SK-N-SH (cell line): ENCODE measurements at regions not wholly inside any gene's neighbourhood (a gene's known extent, or its start where the extent isn't known, plus 50 kb on each side); places are given as distances from the start of the nearest gene placed in this dataset.

Experiments
- CTCF ChIA-PET: fragments of 300-600, 350-600 bp; formaldehyde crosslinking; extraction: SDS; loops from one replicate; lab custom pipeline; 2021; lab: Yijun Ruan, JAX
- POLR2A ChIA-PET: fragments of 350-600 bp; sonication (Branson Sonifier 250); formaldehyde crosslinking; extraction: SDS; loops from one replicate; lab custom pipeline; 2020; ENCODE audit warnings: antibody characterized with exemption, inconsistent platforms; lab: Yijun Ruan, JAX
- DNase-seq: peaks from one replicate; pipeline ENCODE4 v3.0.0; 2012
- H2AFZ ChIP-seq: fragments of 200-600 bp; sonication (generic); 2 replicates; pipeline ENCODE4 v1.8.1; 2016; ENCODE audit warnings: antibody characterized with exemption, mild to moderate bottlenecking, low read depth
- H3F3A ChIP-seq: fragments of 200-600 bp; sonication (generic); replicated peaks from 2 replicates; pipeline ENCODE3; 2016; ENCODE audit warnings: antibody characterized with exemption, mild to moderate bottlenecking; ENCODE audit not compliant: insufficient read depth
- H3K27ac ChIP-seq, 2 experiments: fragments of 200-500 bp in 1 of 2; fragments of 200-600 bp in 1 of 2; sonication (Bioruptor generic) in 1 of 2; sonication (generic), shearing (Covaris generic) in 1 of 2; 2 replicates each; pipeline versions ENCODE4 v1.5.1 to v1.6.1; 2014 to 2016; ENCODE audit warnings: low read depth in 2 of 2, inconsistent platforms in 1 of 2, low read length in 1 of 2, mild to moderate bottlenecking in 1 of 2, mixed read lengths in 1 of 2
- H3K27me3 ChIP-seq: fragments of 200-600 bp; sonication (generic), shearing (Covaris generic); 2 replicates; pipeline ENCODE4 v1.6.1; 2016; ENCODE audit warnings: mixed run types; ENCODE audit not compliant: insufficient read depth
- H3K36me3 ChIP-seq, 2 experiments: fragments of 200-500 bp in 1 of 2; fragments of 200-600 bp in 1 of 2; sonication (Bioruptor generic) in 1 of 2; sonication (generic) in 1 of 2; replicated peaks in 1 of 2; 2 replicates each; pipeline versions ENCODE3 to v1.5.1; 2014 to 2016; ENCODE audit warnings: low read length in 1 of 2, mild to moderate bottlenecking in 1 of 2; ENCODE audit not compliant: insufficient read depth in 2 of 2, control insufficient read depth in 1 of 2
- H3K4me1 ChIP-seq, 2 experiments: fragments of 200-500 bp in 1 of 2; fragments of 200-600 bp in 1 of 2; sonication (Bioruptor generic) in 1 of 2; sonication (generic), shearing (Covaris generic) in 1 of 2; 2 replicates each; pipeline versions ENCODE4 v1.5.1 to v1.6.1; 2014 to 2016; ENCODE audit warnings: low read depth in 1 of 2, low read length in 1 of 2, mixed run types in 1 of 2; ENCODE audit not compliant: insufficient read depth in 2 of 2, control insufficient read depth in 1 of 2
- H3K4me2 ChIP-seq: fragments of 200-600 bp; sonication (generic), shearing (Covaris generic); 2 replicates; pipeline ENCODE4 v1.6.1; 2017; ENCODE audit warnings: mixed run types
- H3K4me3 ChIP-seq, 2 experiments: fragments of 200-500 bp in 1 of 2; fragments of 200-600 bp in 1 of 2; sonication (Bioruptor generic) in 1 of 2; sonication (generic), shearing (Covaris generic) in 1 of 2; 2 replicates each; pipeline versions ENCODE4 v1.5.1 to v1.8.1; 2014 to 2016; ENCODE audit warnings: low read depth in 2 of 2, inconsistent platforms in 1 of 2, low read length in 1 of 2, mild to moderate bottlenecking in 1 of 2, mixed read lengths in 1 of 2, moderate library complexity in 1 of 2
- H3K79me2 ChIP-seq: fragments of 200-600 bp; sonication (generic); 2 replicates; pipeline ENCODE4 v1.8.1; 2017; ENCODE audit warnings: mild to moderate bottlenecking; ENCODE audit not compliant: insufficient read depth
- H3K9ac ChIP-seq: fragments of 200-600 bp; sonication (generic); 2 replicates; pipeline ENCODE4 v1.6.1; 2017; ENCODE audit warnings: mixed run types
- H3K9me2 ChIP-seq: fragments of 200-600 bp; sonication (generic); 2 replicates; pipeline ENCODE4 v1.6.1; 2017; ENCODE audit warnings: mixed run types
- H3K9me3 ChIP-seq: fragments of 200-600 bp; sonication (generic); 2 replicates; pipeline ENCODE4 v1.6.1; 2017; ENCODE audit warnings: mixed run types, mild to moderate bottlenecking, moderate library complexity
- H4K20me1 ChIP-seq: fragments of 200-600 bp; sonication (generic); 2 replicates; pipeline ENCODE4 v1.6.1; 2017; ENCODE audit warnings: mild to moderate bottlenecking, mixed run types; ENCODE audit not compliant: insufficient read depth
- CHD2 ChIP-seq: fragments of 150-350 bp; IDR thresholded peaks from 2 replicates; pipeline ENCODE4 v1.6.1; 2018; ENCODE audit warnings: low read length; ENCODE audit not compliant: partially characterized antibody
- FOXJ3 ChIP-seq: sonication (generic); formaldehyde crosslinking; IDR thresholded peaks from 2 replicates; pipeline ENCODE4 v1.5.1; 2020; ENCODE audit warnings: mild to moderate bottlenecking, missing genetic modification reagents
- GABPA ChIP-seq: IDR thresholded peaks from 2 replicates; pipeline ENCODE4 v1.4.0; 2012; ENCODE audit warnings: low read depth, mild to moderate bottlenecking
- MEF2A ChIP-seq: IDR thresholded peaks from 2 replicates; pipeline ENCODE4 v1.4.0; 2012; ENCODE audit warnings: low read depth, borderline replicate concordance
- MXI1 ChIP-seq: IDR thresholded peaks from 2 replicates; pipeline ENCODE4 v1.6.1; 2012; ENCODE audit warnings: mild to moderate bottlenecking, low read depth, low read length, improper control_type of control experiment
- POLR2AphosphoS5 ChIP-seq: IDR thresholded peaks from 2 replicates; pipeline ENCODE4 v1.6.1; 2012; ENCODE audit warnings: low read depth, low read length
- RAD21 ChIP-seq: IDR thresholded peaks from 2 replicates; pipeline ENCODE4 v1.6.1; 2012; ENCODE audit warnings: mild to moderate bottlenecking, low read length
- RCOR1 ChIP-seq: fragments of 150-350 bp; IDR thresholded peaks from 2 replicates; pipeline ENCODE4 v1.6.1; 2017; ENCODE audit warnings: antibody characterized with exemption, low read length
- RFX5 ChIP-seq: IDR thresholded peaks from 2 replicates; pipeline ENCODE4 v1.6.1; 2012; ENCODE audit warnings: mild to moderate bottlenecking, improper control_type of control experiment, low read length
- SMC3 ChIP-seq: IDR thresholded peaks from 2 replicates; pipeline ENCODE4 v1.6.1; 2012; ENCODE audit warnings: low read depth, low read length, improper control_type of control experiment
- TAF1 ChIP-seq: IDR thresholded peaks from 2 replicates; pipeline ENCODE4 v1.6.1; 2012; ENCODE audit warnings: low read depth, mild to moderate bottlenecking, low read length, moderate library complexity, borderline replicate concordance
- WGBS: methylation state at CpG from one replicate; pipeline ENCODE4 v1.1.6; 2017; ENCODE audit warnings: low lambda C conversion rate; 5-methylcytosine and 5-hydroxymethylcytosine counted together
- TF ChIP-seq, protein P1 (sequence below): IDR thresholded peaks from 2 replicates; pipeline ENCODE4 v1.4.0; 2012; ENCODE audit warnings: low read depth, borderline replicate concordance
- TF ChIP-seq, protein P2 (sequence below): IDR thresholded peaks from 2 replicates; pipeline ENCODE4; 2012
- TF ChIP-seq, protein P3 (sequence below): IDR thresholded peaks from 2 replicates; pipeline ENCODE4 v1.4.0; 2012; ENCODE audit warnings: low read depth, borderline replicate concordance
- TF ChIP-seq, protein P4 (sequence below): fragments of 200-600 bp; sonication (generic); IDR thresholded peaks from 2 replicates; pipeline ENCODE4 v1.6.1; 2017; ENCODE audit warnings: antibody characterized with exemption, mild to moderate bottlenecking, moderate library complexity

DNA sequence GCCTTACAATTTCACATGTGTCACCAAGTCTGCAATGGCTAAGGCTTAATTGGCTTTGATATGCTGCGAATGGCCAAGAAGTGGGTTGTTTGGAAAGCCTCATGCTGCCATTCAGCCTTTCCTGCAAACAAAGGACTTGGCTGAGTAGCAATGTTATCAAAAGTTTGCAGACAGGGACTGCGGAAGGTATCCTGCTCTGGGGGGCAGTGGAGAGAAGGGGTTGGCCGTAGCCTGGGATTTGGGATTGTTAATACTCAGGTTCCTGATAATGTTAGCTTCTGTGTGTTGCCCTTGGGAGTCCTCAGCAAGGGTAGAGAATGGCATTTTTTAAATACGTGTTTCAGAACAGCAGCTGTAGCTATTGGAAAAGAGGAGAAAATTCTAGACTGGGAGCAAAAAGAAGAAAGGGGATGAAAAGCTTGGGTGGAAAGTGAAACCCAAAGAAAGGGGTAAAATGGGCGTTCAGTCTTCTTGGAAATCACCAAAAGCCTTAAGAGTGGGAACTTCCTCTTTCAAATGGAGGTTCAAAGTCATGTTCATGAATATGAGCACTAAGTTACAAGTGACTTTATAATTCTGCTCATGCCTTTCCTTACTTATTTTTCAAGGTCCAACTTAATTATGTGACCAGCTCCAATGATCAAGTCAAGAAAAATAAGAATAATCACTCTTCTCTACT is 325.1 kb downstream of the RNF144A start:
- Histone ChIP-seq H3K4me1 (no peaks in the 10 kb centered on the region), H3F3A (no peaks in the 10 kb centered on the region), H3K9me2 (no peaks in the 10 kb centered on the region), H4K20me1 (no peaks in the 10 kb centered on the region), H3K27me3 (no peaks in the 10 kb centered on the region), H3K4me2 (no peak overlapping the region), H3K27ac (no peak overlapping the region), H2AFZ (no peak overlapping the region), H3K36me3 (no peaks in the 10 kb centered on the region), H3K79me2 (no peaks in the 10 kb centered on the region), H3K4me3 (no peak overlapping the region), H3K9me3 (no peaks in the 10 kb centered on the region), H3K9ac (no peak overlapping the region)
- CTCF ChIA-PET, result interaction anchor here (0.8 kb wide), 1 partner anchor 21 kb away, joined by 5 read pairs; no protein-coding TSS in a partner anchor
- POLR2A ChIA-PET, result no interaction called here
- no peak for DNase-seq
- WGBS, result 64% methylated on average over 5 of the region's 5 CpGs
- no peak for TF ChIP-seq CHD2
- no peak for TF ChIP-seq RFX5
- TF ChIP-seq, all 33 proteins: peak for 0

DNA sequence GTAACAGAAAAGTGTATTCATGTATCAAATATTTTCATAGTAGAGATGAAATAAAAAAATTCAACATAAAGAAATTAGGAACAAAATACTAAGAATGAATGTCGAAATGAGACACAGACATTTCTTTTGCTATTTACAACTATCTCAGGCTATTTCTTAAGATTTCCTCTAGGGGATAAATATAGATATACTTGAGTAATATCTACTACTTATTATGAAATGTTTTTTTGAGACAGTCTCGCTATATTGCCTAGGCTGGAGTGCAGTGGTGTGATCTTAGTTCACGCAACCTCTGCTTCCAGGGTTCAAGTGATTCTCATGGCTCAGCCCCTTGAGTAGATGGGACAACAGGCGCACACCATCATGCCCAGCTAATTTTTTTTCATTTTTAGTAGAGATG is 326.1 kb downstream of the RNF144A start:
- POLR2A ChIA-PET, result no interaction called here
- no peak overlapping the region for H2AFZ ChIP-seq
- H3K36me3 ChIP-seq, result no peaks in the 10 kb centered on the region
- no peak overlapping the region for H3K4me3 ChIP-seq
- H3K9me3 ChIP-seq, result no peaks in the 10 kb centered on the region
- TF ChIP-seq MEF2A (no peak), TAF1 (no peak), GABPA (no peak), MXI1 (no peak), POLR2AphosphoS5 (no peak), RAD21 (no peak), RCOR1 (no peak), SMC3 (no peak), FOXJ3 (CRISPR knock-in tag) (no peak)
- TF ChIP-seq, protein P1, sequence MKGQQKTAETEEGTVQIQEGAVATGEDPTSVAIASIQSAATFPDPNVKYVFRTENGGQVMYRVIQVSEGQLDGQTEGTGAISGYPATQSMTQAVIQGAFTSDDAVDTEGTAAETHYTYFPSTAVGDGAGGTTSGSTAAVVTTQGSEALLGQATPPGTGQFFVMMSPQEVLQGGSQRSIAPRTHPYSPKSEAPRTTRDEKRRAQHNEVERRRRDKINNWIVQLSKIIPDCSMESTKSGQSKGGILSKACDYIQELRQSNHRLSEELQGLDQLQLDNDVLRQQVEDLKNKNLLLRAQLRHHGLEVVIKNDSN, result no peak
- TF ChIP-seq, protein P2, sequence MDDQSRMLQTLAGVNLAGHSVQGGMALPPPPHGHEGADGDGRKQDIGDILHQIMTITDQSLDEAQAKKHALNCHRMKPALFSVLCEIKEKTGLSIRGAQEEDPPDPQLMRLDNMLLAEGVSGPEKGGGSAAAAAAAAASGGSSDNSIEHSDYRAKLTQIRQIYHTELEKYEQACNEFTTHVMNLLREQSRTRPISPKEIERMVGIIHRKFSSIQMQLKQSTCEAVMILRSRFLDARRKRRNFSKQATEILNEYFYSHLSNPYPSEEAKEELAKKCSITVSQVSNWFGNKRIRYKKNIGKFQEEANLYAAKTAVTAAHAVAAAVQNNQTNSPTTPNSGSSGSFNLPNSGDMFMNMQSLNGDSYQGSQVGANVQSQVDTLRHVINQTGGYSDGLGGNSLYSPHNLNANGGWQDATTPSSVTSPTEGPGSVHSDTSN, result no peak
- TF ChIP-seq, protein P3, sequence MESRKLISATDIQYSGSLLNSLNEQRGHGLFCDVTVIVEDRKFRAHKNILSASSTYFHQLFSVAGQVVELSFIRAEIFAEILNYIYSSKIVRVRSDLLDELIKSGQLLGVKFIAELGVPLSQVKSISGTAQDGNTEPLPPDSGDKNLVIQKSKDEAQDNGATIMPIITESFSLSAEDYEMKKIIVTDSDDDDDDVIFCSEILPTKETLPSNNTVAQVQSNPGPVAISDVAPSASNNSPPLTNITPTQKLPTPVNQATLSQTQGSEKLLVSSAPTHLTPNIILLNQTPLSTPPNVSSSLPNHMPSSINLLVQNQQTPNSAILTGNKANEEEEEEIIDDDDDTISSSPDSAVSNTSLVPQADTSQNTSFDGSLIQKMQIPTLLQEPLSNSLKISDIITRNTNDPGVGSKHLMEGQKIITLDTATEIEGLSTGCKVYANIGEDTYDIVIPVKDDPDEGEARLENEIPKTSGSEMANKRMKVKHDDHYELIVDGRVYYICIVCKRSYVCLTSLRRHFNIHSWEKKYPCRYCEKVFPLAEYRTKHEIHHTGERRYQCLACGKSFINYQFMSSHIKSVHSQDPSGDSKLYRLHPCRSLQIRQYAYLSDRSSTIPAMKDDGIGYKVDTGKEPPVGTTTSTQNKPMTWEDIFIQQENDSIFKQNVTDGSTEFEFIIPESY, result no peak
- TF ChIP-seq, protein P4, sequence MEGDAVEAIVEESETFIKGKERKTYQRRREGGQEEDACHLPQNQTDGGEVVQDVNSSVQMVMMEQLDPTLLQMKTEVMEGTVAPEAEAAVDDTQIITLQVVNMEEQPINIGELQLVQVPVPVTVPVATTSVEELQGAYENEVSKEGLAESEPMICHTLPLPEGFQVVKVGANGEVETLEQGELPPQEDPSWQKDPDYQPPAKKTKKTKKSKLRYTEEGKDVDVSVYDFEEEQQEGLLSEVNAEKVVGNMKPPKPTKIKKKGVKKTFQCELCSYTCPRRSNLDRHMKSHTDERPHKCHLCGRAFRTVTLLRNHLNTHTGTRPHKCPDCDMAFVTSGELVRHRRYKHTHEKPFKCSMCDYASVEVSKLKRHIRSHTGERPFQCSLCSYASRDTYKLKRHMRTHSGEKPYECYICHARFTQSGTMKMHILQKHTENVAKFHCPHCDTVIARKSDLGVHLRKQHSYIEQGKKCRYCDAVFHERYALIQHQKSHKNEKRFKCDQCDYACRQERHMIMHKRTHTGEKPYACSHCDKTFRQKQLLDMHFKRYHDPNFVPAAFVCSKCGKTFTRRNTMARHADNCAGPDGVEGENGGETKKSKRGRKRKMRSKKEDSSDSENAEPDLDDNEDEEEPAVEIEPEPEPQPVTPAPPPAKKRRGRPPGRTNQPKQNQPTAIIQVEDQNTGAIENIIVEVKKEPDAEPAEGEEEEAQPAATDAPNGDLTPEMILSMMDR, result no peak
- CTCF ChIA-PET, result no interaction called here
- H4K20me1 ChIP-seq, result no peaks in the 10 kb centered on the region
- no peak for DNase-seq
- H3K4me2 ChIP-seq, result no peak overlapping the region
- no peak overlapping the region for H3K9ac ChIP-seq
- no peaks in the 10 kb centered on the region for H3K4me1 ChIP-seq
- 61% methylated on average over 4 of the region's 4 CpGs for WGBS
- H3K79me2 ChIP-seq, result no peaks in the 10 kb centered on the region
- H3K9me2 ChIP-seq, result no peaks in the 10 kb centered on the region
- no peaks in the 10 kb centered on the region for H3F3A ChIP-seq
- no peaks in the 10 kb centered on the region for H3K27me3 ChIP-seq
- H3K27ac ChIP-seq, result no peak overlapping the region
